ENCODE measurements at regions not wholly inside any gene's neighbourhood (a gene's known extent, or its start where the extent isn't known, plus 50 kb on each side); places are given as distances from the start of the nearest gene placed in this dataset.
"Not testable (repeated sequence)": the region's sequence is repeated elsewhere in the genome, so short reads cannot be mapped to it uniquely, and the experiment has no call there.

- Histone ChIP-seq H3K27ac (ENCODE audit: low read depth, low read length, severe bottlenecking) (no peak overlapping the region), H3K9me3 (ENCODE audit: control insufficient read depth, low read length) (no peaks in the 10 kb centered on the region), H3K36me3 (ENCODE audit: control insufficient read depth, insufficient read depth, low read length) (no peaks in the 10 kb centered on the region), H3K4me1 (ENCODE audit: control insufficient read depth, insufficient read depth, low read length, poor library complexity, severe bottlenecking) (no peaks in the 10 kb centered on the region), H3K4me3 (ENCODE audit: extremely low read depth, insufficient read depth, low read length, poor library complexity, severe bottlenecking) (no peak overlapping the region)
Measured at GRCh38 chr2:163122257-163122656, 283.7 kb upstream of the KCNH7 start.

DNA sequence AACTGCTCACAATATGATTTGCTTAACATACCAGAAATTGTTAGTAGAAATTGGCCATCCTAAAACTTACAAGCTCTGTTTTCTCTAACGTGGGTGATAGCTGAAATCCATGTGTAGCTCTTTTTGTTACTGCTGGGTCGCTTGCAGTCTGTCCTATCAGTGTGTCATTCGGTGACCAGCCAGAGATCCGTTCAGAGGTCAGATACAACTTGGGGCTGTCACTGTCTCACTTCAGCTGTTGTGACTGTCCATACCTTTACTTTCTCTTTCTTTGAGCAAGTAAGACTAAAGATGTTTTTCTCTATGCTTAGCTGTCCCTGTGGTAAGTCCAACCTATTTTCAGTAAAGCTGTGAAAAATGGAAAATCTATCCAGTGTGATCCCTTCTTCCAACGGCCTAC, 282.9 kb upstream of the KCNH7 start:
- Histone ChIP-seq H3K27ac (ENCODE audit: low read depth, low read length, severe bottlenecking) (no peak overlapping the region), H3K4me1 (ENCODE audit: control insufficient read depth, insufficient read depth, low read length, poor library complexity, severe bottlenecking) (no peaks in the 10 kb centered on the region), H3K36me3 (ENCODE audit: control insufficient read depth, insufficient read depth, low read length) (no peaks in the 10 kb centered on the region), H3K9me3 (ENCODE audit: control insufficient read depth, low read length) (no peaks in the 10 kb centered on the region), H3K4me3 (ENCODE audit: extremely low read depth, insufficient read depth, low read length, poor library complexity, severe bottlenecking) (no peak overlapping the region)
- 68 to 74% methylated on average over 4 of the region's 5 CpGs for WGBS, 2 experiments (ENCODE audit: insufficient coverage in 2 of 2)

- no peaks in the 10 kb centered on the region for H3K9me3 ChIP-seq (ENCODE audit: control insufficient read depth, low read length)
- no peak overlapping the region for H3K27ac ChIP-seq (ENCODE audit: low read depth, low read length, severe bottlenecking)
- no peak overlapping the region for H3K4me3 ChIP-seq (ENCODE audit: extremely low read depth, insufficient read depth, low read length, poor library complexity, severe bottlenecking)
- no peaks in the 10 kb centered on the region for H3K4me1 ChIP-seq (ENCODE audit: control insufficient read depth, insufficient read depth, low read length, poor library complexity, severe bottlenecking)
- H3K36me3 ChIP-seq (ENCODE audit: control insufficient read depth, insufficient read depth, low read length) = no peaks in the 10 kb centered on the region
- 83% methylated on average over 7 of the region's 7 CpGs for WGBS, 2 experiments (ENCODE audit: insufficient coverage in 2 of 2)
Measured at GRCh38 chr2:163119966-163120365, 281.4 kb upstream of the KCNH7 start.

- H3K27ac ChIP-seq (ENCODE audit: low read depth, low read length, severe bottlenecking) = no peak overlapping the region
- no peaks in the 10 kb centered on the region for H3K4me1 ChIP-seq (ENCODE audit: control insufficient read depth, insufficient read depth, low read length, poor library complexity, severe bottlenecking)
- no peak overlapping the region for H3K4me3 ChIP-seq (ENCODE audit: extremely low read depth, insufficient read depth, low read length, poor library complexity, severe bottlenecking)
- WGBS, 2 experiments (ENCODE audit: insufficient coverage in 2 of 2) = 100% methylated on average over 1 of the region's 1 CpG
- no peaks in the 10 kb centered on the region for H3K36me3 ChIP-seq (ENCODE audit: control insufficient read depth, insufficient read depth, low read length)
- H3K9me3 ChIP-seq (ENCODE audit: control insufficient read depth, low read length) = peaks cover 3% of the 10 kb centered on the region
Measured at GRCh38 chr2:163086940-163087339, 248.4 kb upstream of the KCNH7 start.

GRCh38 chr2:163085366-163086024, 246.9 kb upstream of the KCNH7 start:
- not testable (repeated sequence) for H3K4me3 ChIP-seq (ENCODE audit: extremely low read depth, insufficient read depth, low read length, poor library complexity, severe bottlenecking); H3K27ac ChIP-seq (ENCODE audit: low read depth, low read length, severe bottlenecking); H3K36me3 ChIP-seq (ENCODE audit: control insufficient read depth, insufficient read depth, low read length); H3K9me3 ChIP-seq (ENCODE audit: control insufficient read depth, low read length); H3K4me1 ChIP-seq (ENCODE audit: control insufficient read depth, insufficient read depth, low read length, poor library complexity, severe bottlenecking)
- 92 to 97% methylated on average over 9 to 12 of the region's 12 CpGs for WGBS, 2 experiments (ENCODE audit: insufficient coverage in 2 of 2)

- Histone ChIP-seq H3K9me3 (ENCODE audit: control insufficient read depth, low read length) (peaks cover 3% of the 10 kb centered on the region), H3K27ac (ENCODE audit: low read depth, low read length, severe bottlenecking) (no peak overlapping the region), H3K36me3 (ENCODE audit: control insufficient read depth, insufficient read depth, low read length) (no peaks in the 10 kb centered on the region), H3K4me3 (ENCODE audit: extremely low read depth, insufficient read depth, low read length, poor library complexity, severe bottlenecking) (no peak overlapping the region), H3K4me1 (ENCODE audit: control insufficient read depth, insufficient read depth, low read length, poor library complexity, severe bottlenecking) (peaks cover 3% of the 10 kb centered on the region)
Measured at GRCh38 chr2:163081754-163082153, 243.2 kb upstream of the KCNH7 start.

- Histone ChIP-seq H3K27ac (ENCODE audit: low read depth, low read length, severe bottlenecking) (no peak overlapping the region), H3K36me3 (ENCODE audit: control insufficient read depth, insufficient read depth, low read length) (no peaks in the 10 kb centered on the region), H3K9me3 (ENCODE audit: control insufficient read depth, low read length) (no peaks in the 10 kb centered on the region), H3K4me1 (ENCODE audit: control insufficient read depth, insufficient read depth, low read length, poor library complexity, severe bottlenecking) (peaks cover 3% of the 10 kb centered on the region), H3K4me3 (ENCODE audit: extremely low read depth, insufficient read depth, low read length, poor library complexity, severe bottlenecking) (no peak overlapping the region)
- 0% methylated on average over 1 of the region's 1 CpG; no CpG with 5 or more reads in 1 of the 2 experiments for WGBS, 2 experiments (ENCODE audit: insufficient coverage in 2 of 2)
Measured at GRCh38 chr2:163077241-163077640, 238.7 kb upstream of the KCNH7 start.

- H3K36me3 ChIP-seq (ENCODE audit: control insufficient read depth, insufficient read depth, low read length) = no peaks in the 10 kb centered on the region
- no peaks in the 10 kb centered on the region for H3K4me1 ChIP-seq (ENCODE audit: control insufficient read depth, insufficient read depth, low read length, poor library complexity, severe bottlenecking)
- H3K27ac ChIP-seq (ENCODE audit: low read depth, low read length, severe bottlenecking) = no peak overlapping the region
- H3K4me3 ChIP-seq (ENCODE audit: extremely low read depth, insufficient read depth, low read length, poor library complexity, severe bottlenecking) = no peak overlapping the region
- no peaks in the 10 kb centered on the region for H3K9me3 ChIP-seq (ENCODE audit: control insufficient read depth, low read length)
Measured at GRCh38 chr2:163066085-163066484, 227.5 kb upstream of the KCNH7 start.

- WGBS, 2 experiments (ENCODE audit: insufficient coverage in 2 of 2) = 56 to 81% methylated on average over 2 of the region's 3 CpGs
- H3K27ac ChIP-seq (ENCODE audit: low read depth, low read length, severe bottlenecking) = no peak overlapping the region
- no peaks in the 10 kb centered on the region for H3K4me1 ChIP-seq (ENCODE audit: control insufficient read depth, insufficient read depth, low read length, poor library complexity, severe bottlenecking)
- no peaks in the 10 kb centered on the region for H3K9me3 ChIP-seq (ENCODE audit: control insufficient read depth, low read length)
- H3K36me3 ChIP-seq (ENCODE audit: control insufficient read depth, insufficient read depth, low read length) = no peaks in the 10 kb centered on the region
- no peak overlapping the region for H3K4me3 ChIP-seq (ENCODE audit: extremely low read depth, insufficient read depth, low read length, poor library complexity, severe bottlenecking)
Measured at GRCh38 chr2:163062524-163062923, 224.0 kb upstream of the KCNH7 start.

- Histone ChIP-seq H3K27ac (ENCODE audit: low read depth, low read length, severe bottlenecking) (no peak overlapping the region), H3K9me3 (ENCODE audit: control insufficient read depth, low read length) (no peaks in the 10 kb centered on the region), H3K4me1 (ENCODE audit: control insufficient read depth, insufficient read depth, low read length, poor library complexity, severe bottlenecking) (no peaks in the 10 kb centered on the region), H3K36me3 (ENCODE audit: control insufficient read depth, insufficient read depth, low read length) (no peaks in the 10 kb centered on the region), H3K4me3 (ENCODE audit: extremely low read depth, insufficient read depth, low read length, poor library complexity, severe bottlenecking) (no peak overlapping the region)
- 83 to 92% methylated on average over 1 of the region's 2 CpGs for WGBS, 2 experiments (ENCODE audit: insufficient coverage in 2 of 2)
Measured at GRCh38 chr2:163046615-163047014, 208.0 kb upstream of the KCNH7 start.

DNA sequence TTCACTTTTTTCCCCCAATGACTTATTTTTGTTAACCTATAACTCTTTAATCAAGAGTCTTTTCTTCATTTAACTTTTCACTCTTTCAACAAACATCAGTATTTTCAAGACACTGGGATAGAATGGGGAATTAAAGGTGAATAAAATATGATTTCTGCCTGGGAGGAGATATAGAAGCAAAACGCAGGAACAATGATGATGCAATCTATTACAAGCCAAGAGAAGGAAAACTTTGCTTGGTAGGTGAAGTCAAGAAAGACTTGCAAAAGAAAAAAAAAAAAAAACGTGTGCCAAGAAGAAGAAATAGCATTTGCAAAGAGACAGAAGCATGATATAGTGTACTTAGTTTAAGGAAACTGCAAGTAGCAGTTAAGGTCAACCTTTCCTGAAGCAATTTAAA, 207.3 kb upstream of the KCNH7 start:
- no peaks in the 10 kb centered on the region for H3K9me3 ChIP-seq (ENCODE audit: control insufficient read depth, low read length)
- H3K4me1 ChIP-seq (ENCODE audit: control insufficient read depth, insufficient read depth, low read length, poor library complexity, severe bottlenecking) = no peaks in the 10 kb centered on the region
- no peak overlapping the region for H3K27ac ChIP-seq (ENCODE audit: low read depth, low read length, severe bottlenecking)
- no peaks in the 10 kb centered on the region for H3K36me3 ChIP-seq (ENCODE audit: control insufficient read depth, insufficient read depth, low read length)
- H3K4me3 ChIP-seq (ENCODE audit: extremely low read depth, insufficient read depth, low read length, poor library complexity, severe bottlenecking) = no peak overlapping the region
- 90% methylated on average over 1 of the region's 2 CpGs; no CpG with 5 or more reads in 1 of the 2 experiments for WGBS, 2 experiments (ENCODE audit: insufficient coverage in 2 of 2)

Measured in mesodermal cell (in vitro differentiated cells).